ENCODE measurements at regions not wholly inside any gene's neighbourhood (a gene's known extent, or its start where the extent isn't known, plus 50 kb on each side); places are given as distances from the start of the nearest gene placed in this dataset.

GRCh38 chr12:19751078-19751477 is 311.8 kb downstream of the AEBP2 start:
- TF ChIP-seq, protein P1, sequence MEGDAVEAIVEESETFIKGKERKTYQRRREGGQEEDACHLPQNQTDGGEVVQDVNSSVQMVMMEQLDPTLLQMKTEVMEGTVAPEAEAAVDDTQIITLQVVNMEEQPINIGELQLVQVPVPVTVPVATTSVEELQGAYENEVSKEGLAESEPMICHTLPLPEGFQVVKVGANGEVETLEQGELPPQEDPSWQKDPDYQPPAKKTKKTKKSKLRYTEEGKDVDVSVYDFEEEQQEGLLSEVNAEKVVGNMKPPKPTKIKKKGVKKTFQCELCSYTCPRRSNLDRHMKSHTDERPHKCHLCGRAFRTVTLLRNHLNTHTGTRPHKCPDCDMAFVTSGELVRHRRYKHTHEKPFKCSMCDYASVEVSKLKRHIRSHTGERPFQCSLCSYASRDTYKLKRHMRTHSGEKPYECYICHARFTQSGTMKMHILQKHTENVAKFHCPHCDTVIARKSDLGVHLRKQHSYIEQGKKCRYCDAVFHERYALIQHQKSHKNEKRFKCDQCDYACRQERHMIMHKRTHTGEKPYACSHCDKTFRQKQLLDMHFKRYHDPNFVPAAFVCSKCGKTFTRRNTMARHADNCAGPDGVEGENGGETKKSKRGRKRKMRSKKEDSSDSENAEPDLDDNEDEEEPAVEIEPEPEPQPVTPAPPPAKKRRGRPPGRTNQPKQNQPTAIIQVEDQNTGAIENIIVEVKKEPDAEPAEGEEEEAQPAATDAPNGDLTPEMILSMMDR (conservative IDR thresholded peaks at IDR 0.05; ENCODE audit: low read length): no peak
- TF ChIP-seq EZH2phosphoT487 (IDR thresholded peaks at IDR 0.05; ENCODE audit: borderline replicate concordance): no peak
